Stimulated activated CD4-positive, alpha-beta T cell treated with anti-CD3 and anti-CD28 coated beads, TNF-alpha, amount 100 ng/mL, for 1 hour (primary cell): ENCODE measurements at regions not wholly inside any gene's neighbourhood (a gene's known extent, or its start where the extent isn't known, plus 50 kb on each side); places are given as distances from the start of the nearest gene placed in this dataset.
"Not testable (repeated sequence)": the region's sequence is repeated elsewhere in the genome, so short reads cannot be mapped to it uniquely, and the experiment has no call there.

Source experiments
- DNase-seq, 3 donors: peaks; one replicate each; pipeline ENCODE4 v3.0.0-alpha.2; 2020; ENCODE audit warnings: low read depth in 3 of 3, low spot score in 1 of 3

GRCh38 chr2:90360731-90361035, 1669.2 kb downstream of the RPIA start:
- not testable (repeated sequence) for DNase-seq
